Natural killer cell (primary cell): ENCODE measurements at regions not wholly inside any gene's neighbourhood (a gene's known extent, or its start where the extent isn't known, plus 50 kb on each side); places are given as distances from the start of the nearest gene placed in this dataset.

ENCODE experiments used
- ATAC-seq, 3 donors: fragments of 150-1000 bp in 2 of 3; fragments of 200-7000 bp in 1 of 3; cut with Tn5 transposase; 1 replicate in 1 of 3; 2 replicates in 2 of 3; pipeline ENCODE4 v1.10.0; 2021; ENCODE audit warnings: mild to moderate bottlenecking in 2 of 3, moderate library complexity in 2 of 3
- DNase-seq, 2 donors: peaks; one replicate each; pipeline versions ENCODE4 v3.0.0 to v3.0.0-alpha.2; 2013 to 2021; ENCODE audit warnings: mixed read lengths in 1 of 2
- H3K27ac ChIP-seq: one replicate; pipeline ENCODE4 v1.5.1; 2013; ENCODE audit warnings: mild to moderate bottlenecking, low read length
- H3K27me3 ChIP-seq: one replicate; pipeline ENCODE4 v1.6.1; 2013; ENCODE audit warnings: low read length; ENCODE audit not compliant: control insufficient read depth, insufficient read depth
- H3K36me3 ChIP-seq: one replicate; pipeline ENCODE4 v1.6.1; 2013; ENCODE audit warnings: low read length; ENCODE audit not compliant: control insufficient read depth, insufficient read depth
- H3K4me1 ChIP-seq: one replicate; pipeline ENCODE4 v1.6.1; 2013; ENCODE audit warnings: low read length; ENCODE audit not compliant: control insufficient read depth, insufficient read depth
- H3K4me3 ChIP-seq: one replicate; pipeline ENCODE4 v1.5.1; 2013; ENCODE audit warnings: low read length
- H3K9me3 ChIP-seq: one replicate; pipeline ENCODE4 v1.6.1; 2013; ENCODE audit warnings: low read length; ENCODE audit not compliant: control insufficient read depth, insufficient read depth
- H3K27ac Mint-ChIP-seq, 2 donors: one replicate each; pipeline ENCODE4 v1.8.0; 2022; ENCODE audit warnings: mild to moderate bottlenecking in 2 of 2, mixed read lengths in 2 of 2, moderate library complexity in 1 of 2
- H3K27me3 Mint-ChIP-seq, 2 donors: one replicate each; pipeline ENCODE4 v1.8.0; 2022; ENCODE audit warnings: low read depth in 2 of 2, mixed read lengths in 2 of 2
- H3K36me3 Mint-ChIP-seq: one replicate; pipeline ENCODE4 v1.8.0; 2022; ENCODE audit warnings: mixed read lengths
- H3K4me1 Mint-ChIP-seq, 2 donors: one replicate each; pipeline ENCODE4 v1.8.0; 2022; ENCODE audit warnings: mixed read lengths in 2 of 2
- H3K4me3 Mint-ChIP-seq: one replicate; pipeline ENCODE4 v1.8.0; 2022; ENCODE audit warnings: mild to moderate bottlenecking, moderate library complexity, mixed read lengths
- H3K9me3 Mint-ChIP-seq, 2 donors: one replicate each; pipeline ENCODE4 v1.8.0; 2022; ENCODE audit warnings: mixed read lengths in 2 of 2
- CTCF ChIP-seq: fragments of 200-600 bp; IDR thresholded peaks from one replicate; pipeline ENCODE4 v1.8.0; 2022; ENCODE audit warnings: antibody characterized with exemption
- WGBS: methylation state at CpG from one replicate; pipeline ENCODE4 v1.1.7; 2013; ENCODE audit warnings: missing lambda C conversion rate; ENCODE audit not compliant: insufficient coverage; 5-methylcytosine and 5-hydroxymethylcytosine counted together
- intact Hi-C: fragments of 100-400 bp; cut with micrococcal nuclease; formaldehyde crosslinking; loops from one replicate; pipeline ENCODE4 v1.14.2; 2022

GRCh38 chr13:36493046-36493445 lies 60.8 kb downstream of the CCNA1 start:
- Mint-ChIP-seq H3K36me3 (no peaks in the 10 kb centered on the region), H3K4me1 (no peaks in the 10 kb centered on the region), H3K27me3 (no peaks in the 10 kb centered on the region), H3K4me3 (no peak overlapping the region), H3K27ac (no peak overlapping the region), H3K9me3 (peaks cover 0 to 9% of the 10 kb centered on the region in 2 donors)
- no peaks in the 10 kb centered on the region for H3K27me3 ChIP-seq
- no peak overlapping the region for H3K4me3 ChIP-seq
- no peaks in the 10 kb centered on the region for H3K36me3 ChIP-seq
- DNase-seq (no peak), ATAC-seq (no peak)
- H3K4me1 ChIP-seq = no peaks in the 10 kb centered on the region
- intact Hi-C loops = no loop called here
- 85% methylated on average over 1 of the region's 1 CpG for WGBS
- no peaks in the 10 kb centered on the region for H3K9me3 ChIP-seq
- TF ChIP-seq CTCF = no peak
- H3K27ac ChIP-seq = no peak overlapping the region

GRCh38 chr13:36495431-36495830 lies 63.1 kb downstream of the CCNA1 start:
- Mint-ChIP-seq H3K27ac (no peak overlapping the region), H3K4me3 (no peak overlapping the region), H3K9me3 (peaks cover 0 to 9% of the 10 kb centered on the region in 2 donors), H3K36me3 (no peaks in the 10 kb centered on the region), H3K27me3 (no peaks in the 10 kb centered on the region), H3K4me1 (no peaks in the 10 kb centered on the region)
- intact Hi-C loops = no loop called here
- DNase-seq = no peak
- TF ChIP-seq CTCF = no peak
- Histone ChIP-seq H3K27me3 (no peaks in the 10 kb centered on the region), H3K9me3 (no peaks in the 10 kb centered on the region), H3K4me3 (no peak overlapping the region), H3K27ac (no peak overlapping the region), H3K36me3 (no peaks in the 10 kb centered on the region), H3K4me1 (no peaks in the 10 kb centered on the region)
- WGBS = 88% methylated on average over 4 of the region's 4 CpGs
- no peak for ATAC-seq

GRCh38 chr13:36509369-36509768 lies 77.1 kb downstream of the CCNA1 start:
- DNase-seq (no peak), ATAC-seq (no peak)
- Histone ChIP-seq H3K36me3 (no peaks in the 10 kb centered on the region), H3K4me1 (no peaks in the 10 kb centered on the region), H3K9me3 (peaks cover 2% of the 10 kb centered on the region), H3K27ac (no peak overlapping the region), H3K4me3 (no peak overlapping the region), H3K27me3 (no peaks in the 10 kb centered on the region)
- TF ChIP-seq CTCF = no peak
- no peaks in the 10 kb centered on the region for H3K36me3 Mint-ChIP-seq
- H3K4me3 Mint-ChIP-seq = no peak overlapping the region
- WGBS = 78% methylated on average over 2 of the region's 3 CpGs
- no peaks in the 10 kb centered on the region for H3K4me1 Mint-ChIP-seq
- peaks cover 0 to 11% of the 10 kb centered on the region in 2 donors for H3K9me3 Mint-ChIP-seq
- no peaks in the 10 kb centered on the region for H3K27me3 Mint-ChIP-seq
- intact Hi-C loops = no loop called here
- H3K27ac Mint-ChIP-seq = no peak overlapping the region

GRCh38 chr13:36512771-36513170 lies 80.5 kb downstream of the CCNA1 start:
- Mint-ChIP-seq H3K36me3 (no peaks in the 10 kb centered on the region), H3K27me3 (no peaks in the 10 kb centered on the region), H3K9me3 (peaks cover 0 to 5% of the 10 kb centered on the region in 2 donors), H3K4me3 (no peak overlapping the region), H3K27ac (no peak overlapping the region), H3K4me1 (no peaks in the 10 kb centered on the region)
- no peak for DNase-seq
- no peak for TF ChIP-seq CTCF
- 74% methylated on average over 5 of the region's 5 CpGs for WGBS
- Histone ChIP-seq H3K4me1 (no peaks in the 10 kb centered on the region), H3K27me3 (no peaks in the 10 kb centered on the region), H3K27ac (no peak overlapping the region), H3K4me3 (no peak overlapping the region), H3K9me3 (no peaks in the 10 kb centered on the region), H3K36me3 (no peaks in the 10 kb centered on the region)
- intact Hi-C loops = no loop called here
- no peak for ATAC-seq
